HEK293 (cell line): ENCODE measurements at regions not wholly inside any gene's neighbourhood (a gene's known extent, or its start where the extent isn't known, plus 50 kb on each side); places are given as distances from the start of the nearest gene placed in this dataset.

Experiments
- CTCF ChIA-PET: fragments of 350-600 bp; formaldehyde crosslinking; extraction: SDS; loops from one replicate; lab custom pipeline; 2021; ENCODE audit warnings: antibody characterized with exemption; lab: Yijun Ruan, JAX
- POLR2A ChIA-PET: fragments of 300-600 bp; formaldehyde crosslinking; extraction: SDS; loops from one replicate; lab custom pipeline; 2020; ENCODE audit warnings: antibody characterized with exemption, inconsistent platforms; lab: Yijun Ruan, JAX
- H3K27ac ChIP-seq: fragments of 200-500 bp; sonication (Bioruptor generic); 2 replicates; pipeline ENCODE4 v1.5.1; 2014; ENCODE audit warnings: low read depth, low read length, control low read depth, inconsistent platforms; ENCODE audit errors: extremely low read depth
- H3K36me3 ChIP-seq, 2 experiments: fragments of 200-500 bp in 1 of 2; sonication (Bioruptor generic) in 1 of 2; 1 replicate in 1 of 2; 2 replicates in 1 of 2; pipeline ENCODE4 v1.5.1; 2014 to 2017; ENCODE audit warnings: inconsistent platforms in 2 of 2, low read length in 2 of 2; ENCODE audit not compliant: control insufficient read depth in 2 of 2, insufficient read depth in 1 of 2
- H3K4me1 ChIP-seq: fragments of 200-500 bp; sonication (Bioruptor generic); 2 replicates; pipeline ENCODE4 v1.5.1; 2014; ENCODE audit warnings: mild to moderate bottlenecking, low read length, inconsistent platforms; ENCODE audit not compliant: control insufficient read depth, insufficient read depth
- H3K4me3 ChIP-seq: 2 replicates; pipeline ENCODE4 v1.5.1; 2011; ENCODE audit warnings: low read depth, mild to moderate bottlenecking, control low read depth, low read length, moderate library complexity
- H3K9me3 ChIP-seq: fragments of 200-500 bp; sonication (Bioruptor generic); 2 replicates; pipeline ENCODE4 v1.5.1; 2014; ENCODE audit warnings: low read depth, low read length, inconsistent platforms; ENCODE audit not compliant: control insufficient read depth, insufficient read depth
- ATF2 ChIP-seq: fragments of 450-650 bp; formaldehyde crosslinking; IDR thresholded peaks from 2 replicates; pipeline ENCODE4 v1.5.1; 2016; ENCODE audit warnings: missing biosample characterization, missing genetic modification characterization, low read depth
- GFI1B ChIP-seq: fragments of 450-650 bp; formaldehyde crosslinking; IDR thresholded peaks from 2 replicates; pipeline ENCODE4 v1.5.1; 2016; ENCODE audit warnings: missing biosample characterization, missing genetic modification characterization
- GLI2 ChIP-seq: fragments of 450-650 bp; formaldehyde crosslinking; IDR thresholded peaks from 2 replicates; pipeline ENCODE4; 2017; ENCODE audit warnings: missing biosample characterization, missing genetic modification characterization, low read depth, borderline replicate concordance
- HOXD13 ChIP-seq: sonication (generic); formaldehyde crosslinking; IDR thresholded peaks from 2 replicates; pipeline ENCODE4 v1.8.0; 2022; ENCODE audit warnings: missing genetic modification reagents, borderline replicate concordance
- MYNN ChIP-seq: fragments of 450-650 bp; formaldehyde crosslinking; IDR thresholded peaks from 2 replicates; pipeline ENCODE4 v1.5.1; 2016; ENCODE audit warnings: missing biosample characterization, missing genetic modification characterization, borderline replicate concordance
- SP3 ChIP-seq: fragments of 450-650 bp; formaldehyde crosslinking; IDR thresholded peaks from 2 replicates; pipeline ENCODE4 v1.5.1; 2016; ENCODE audit warnings: missing biosample characterization, missing genetic modification characterization
- TCF7L2 ChIP-seq: IDR thresholded peaks from 2 replicates; pipeline ENCODE4 v1.6.1; 2011; ENCODE audit warnings: low read depth, mild to moderate bottlenecking, inconsistent platforms, low read length, moderate library complexity, borderline replicate concordance
- YY2 ChIP-seq: fragments of 450-650 bp; formaldehyde crosslinking; IDR thresholded peaks from 2 replicates; pipeline ENCODE4 v1.5.1; 2016; ENCODE audit warnings: missing biosample characterization, missing genetic modification characterization
- ZBTB44 ChIP-seq: fragments of 450-650 bp; IDR thresholded peaks from 2 replicates; pipeline ENCODE4 v1.5.1; 2018; ENCODE audit warnings: missing biosample characterization, mild to moderate bottlenecking, missing genetic modification characterization
- ZNF112 ChIP-seq: fragments of 450-650 bp; formaldehyde crosslinking; IDR thresholded peaks from 2 replicates; pipeline ENCODE4 v1.5.0; 2017; ENCODE audit warnings: missing biosample characterization, missing genetic modification characterization
- ZNF155 ChIP-seq: fragments of 450-650 bp; formaldehyde crosslinking; IDR thresholded peaks from 2 replicates; pipeline ENCODE4 v1.5.1; 2016; ENCODE audit warnings: missing biosample characterization, missing genetic modification characterization
- ZNF157 ChIP-seq: fragments of 450-650 bp; formaldehyde crosslinking; IDR thresholded peaks from 2 replicates; pipeline ENCODE4 v1.5.1; 2016; ENCODE audit warnings: missing biosample characterization, missing genetic modification characterization
- ZNF239 ChIP-seq: fragments of 450-650 bp; formaldehyde crosslinking; IDR thresholded peaks from 2 replicates; pipeline ENCODE4 v1.5.1; 2016; ENCODE audit warnings: missing biosample characterization, missing genetic modification characterization
- ZNF24 ChIP-seq: fragments of 450-650 bp; formaldehyde crosslinking; IDR thresholded peaks from 2 replicates; pipeline ENCODE4 v1.5.1; 2016; ENCODE audit warnings: missing biosample characterization, missing genetic modification characterization
- ZNF280D ChIP-seq: fragments of 450-650 bp; formaldehyde crosslinking; IDR thresholded peaks from 2 replicates; pipeline ENCODE4 v1.5.1; 2016; ENCODE audit warnings: missing biosample characterization, missing genetic modification characterization
- ZNF292 ChIP-seq: fragments of 450-650 bp; formaldehyde crosslinking; IDR thresholded peaks from 2 replicates; pipeline ENCODE4 v1.5.1; 2016; ENCODE audit warnings: low read depth, missing biosample characterization, missing genetic modification characterization, borderline replicate concordance
- ZNF350 ChIP-seq: fragments of 450-650 bp; formaldehyde crosslinking; IDR thresholded peaks from 2 replicates; pipeline ENCODE4 v1.5.0; 2017; ENCODE audit warnings: missing biosample characterization, mild to moderate bottlenecking, missing genetic modification characterization
- ZNF404 ChIP-seq: fragments of 450-650 bp; formaldehyde crosslinking; IDR thresholded peaks from 2 replicates; pipeline ENCODE4 v1.5.1; 2017; ENCODE audit warnings: missing biosample characterization, missing genetic modification characterization
- ZNF423 ChIP-seq: fragments of 450-650 bp; formaldehyde crosslinking; IDR thresholded peaks from 2 replicates; pipeline ENCODE4 v1.5.1; 2016; ENCODE audit warnings: missing biosample characterization, missing genetic modification characterization
- ZNF433 ChIP-seq: fragments of 450-650 bp; formaldehyde crosslinking; IDR thresholded peaks from 2 replicates; pipeline ENCODE4 v1.5.1; 2016; ENCODE audit warnings: missing biosample characterization, missing genetic modification characterization, low read depth
- ZNF514 ChIP-seq: fragments of 450-650 bp; formaldehyde crosslinking; IDR thresholded peaks from 2 replicates; pipeline ENCODE4 v1.5.1; 2016; ENCODE audit warnings: missing biosample characterization, missing genetic modification characterization
- ZNF521 ChIP-seq: fragments of 450-650 bp; formaldehyde crosslinking; IDR thresholded peaks from 2 replicates; pipeline ENCODE4 v1.5.1; 2017; ENCODE audit warnings: missing biosample characterization, mild to moderate bottlenecking, missing genetic modification characterization
- ZNF555 ChIP-seq: fragments of 450-650 bp; formaldehyde crosslinking; conservative IDR thresholded peaks from 2 replicates; pipeline ENCODE4 v1.5.1; 2017; ENCODE audit warnings: missing biosample characterization, mild to moderate bottlenecking, missing genetic modification characterization, inconsistent platforms
- ZNF704 ChIP-seq: fragments of 450-650 bp; formaldehyde crosslinking; IDR thresholded peaks from 2 replicates; pipeline ENCODE4 v1.5.1; 2016; ENCODE audit warnings: missing biosample characterization, missing genetic modification characterization
- ZNF747 ChIP-seq: fragments of 450-650 bp; formaldehyde crosslinking; IDR thresholded peaks from 2 replicates; pipeline ENCODE4 v1.5.1; 2016; ENCODE audit warnings: missing biosample characterization, missing genetic modification characterization
- ZNF837 ChIP-seq: fragments of 450-650 bp; formaldehyde crosslinking; IDR thresholded peaks from 2 replicates; pipeline ENCODE4 v1.5.1; 2016; ENCODE audit warnings: missing biosample characterization, missing genetic modification characterization

GRCh38 chr3:104291878-104292277, 1074.8 kb upstream of the ALCAM start (continued):
- TF ChIP-seq ZNF704 (tag by site-specific recombination) (no peak), ZNF747 (no peak), SP3 (tag by site-specific recombination) (no peak), ZNF433 (tag by site-specific recombination) (no peak), ZNF514 (tag by site-specific recombination) (no peak), ZNF112 (no peak), ZNF423 (tag by site-specific recombination) (no peak), YY2 (tag by site-specific recombination) (no peak), ZNF292 (tag by site-specific recombination) (no peak), ZNF521 (no peak)

GRCh38 chr3:104297617-104298016, 1069.1 kb upstream of the ALCAM start:
- no peaks in the 10 kb centered on the region for H3K36me3 ChIP-seq
- no peak overlapping the region for H3K27ac ChIP-seq
- ChIA-PET POLR2A (no interaction called here), CTCF (no interaction called here)
- H3K4me3 ChIP-seq, result no peak overlapping the region
- no peak for TF ChIP-seq ZNF555
- H3K9me3 ChIP-seq, result no peaks in the 10 kb centered on the region
- no peaks in the 10 kb centered on the region for H3K4me1 ChIP-seq

- Histone ChIP-seq H3K36me3 (no peaks in the 10 kb centered on the region), H3K4me1 (no peaks in the 10 kb centered on the region), H3K4me3 (no peak overlapping the region), H3K27ac (no peak overlapping the region), H3K9me3 (no peaks in the 10 kb centered on the region)
- ChIA-PET CTCF (interaction anchor here (0.7 kb wide), 1 partner anchor 521 kb away, joined by 3 read pairs; no protein-coding TSS in a partner anchor), POLR2A (no interaction called here)
- no peak for TF ChIP-seq ATF2 (tag by site-specific recombination)
- no peak for TF ChIP-seq ZNF350 (tag by site-specific recombination)
- TF ChIP-seq ZNF404 (tag by site-specific recombination), result no peak
- no peak for TF ChIP-seq ZNF704 (tag by site-specific recombination)
- no peak for TF ChIP-seq ZNF837
- TF ChIP-seq HOXD13 (CRISPR knock-in tag), result no peak
- TF ChIP-seq MYNN, result no peak
- no peak for TF ChIP-seq ZNF155 (tag by site-specific recombination)
- TF ChIP-seq GFI1B, result no peak
- TF ChIP-seq TCF7L2, result no peak
- no peak for TF ChIP-seq ZNF157 (tag by site-specific recombination)
- TF ChIP-seq GLI2, result no peak
- TF ChIP-seq ZNF24 (tag by site-specific recombination), result no peak
- no peak for TF ChIP-seq ZNF239 (tag by site-specific recombination)
- no peak for TF ChIP-seq ZBTB44
- TF ChIP-seq ZNF280D, result no peak
Measured at GRCh38 chr3:104298662-104299061, 1068.0 kb upstream of the ALCAM start.
